ENCODE measurements at regions not wholly inside any gene's neighbourhood (a gene's known extent, or its start where the extent isn't known, plus 50 kb on each side); places are given as distances from the start of the nearest gene placed in this dataset.
A peak's percentile ranks its signal among the peaks of the same experiment; 100 is the strongest.

DNA sequence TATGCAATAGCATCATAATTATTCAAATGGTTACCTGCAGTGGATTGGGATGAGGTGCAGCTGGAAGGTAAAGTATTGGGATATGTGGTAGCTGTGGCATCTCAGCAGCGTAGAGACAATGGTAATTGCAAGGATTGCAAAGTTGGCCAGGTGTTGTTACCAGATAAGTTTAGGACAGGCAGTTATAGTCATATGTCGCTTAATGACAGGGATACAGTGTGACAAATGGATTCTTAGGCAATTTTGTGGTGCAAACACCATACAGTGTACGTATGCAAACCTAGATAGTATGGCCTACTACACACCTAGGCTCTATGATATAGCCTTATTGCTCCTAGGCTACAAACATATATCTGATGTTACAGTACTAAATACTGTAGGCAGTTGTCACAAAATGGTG lies 163.5 kb upstream of the LYZL2 start:
- no peak for DNase-seq

GRCh38 chr10:30792025-30792424 lies 162.5 kb upstream of the LYZL2 start:
- DNase-seq, result no peak

- DNase-seq, result no peak
Measured at GRCh38 chr10:30791197-30791611, 161.7 kb upstream of the LYZL2 start.

DNA sequence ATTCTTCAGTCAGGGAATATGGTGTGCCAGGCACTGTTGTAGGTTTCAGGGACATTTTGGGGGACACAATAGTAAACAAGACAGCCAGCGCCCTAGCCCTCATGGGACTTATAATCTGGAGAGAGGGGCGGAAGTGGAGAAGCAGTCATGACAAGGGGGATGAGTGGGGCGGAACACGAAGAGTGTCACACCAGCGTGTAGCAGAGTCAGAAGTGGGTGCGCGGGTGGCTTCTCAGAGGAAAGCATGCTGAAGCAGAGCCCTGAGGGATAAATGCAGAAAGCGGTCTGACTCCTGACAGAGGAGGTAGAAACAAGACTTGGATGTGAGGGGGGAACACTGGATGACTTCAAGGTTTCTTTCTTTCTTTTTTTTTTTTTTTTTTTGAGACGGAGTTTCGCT lies 160.3 kb upstream of the LYZL2 start:
- DNase-seq, result no peak

DNA sequence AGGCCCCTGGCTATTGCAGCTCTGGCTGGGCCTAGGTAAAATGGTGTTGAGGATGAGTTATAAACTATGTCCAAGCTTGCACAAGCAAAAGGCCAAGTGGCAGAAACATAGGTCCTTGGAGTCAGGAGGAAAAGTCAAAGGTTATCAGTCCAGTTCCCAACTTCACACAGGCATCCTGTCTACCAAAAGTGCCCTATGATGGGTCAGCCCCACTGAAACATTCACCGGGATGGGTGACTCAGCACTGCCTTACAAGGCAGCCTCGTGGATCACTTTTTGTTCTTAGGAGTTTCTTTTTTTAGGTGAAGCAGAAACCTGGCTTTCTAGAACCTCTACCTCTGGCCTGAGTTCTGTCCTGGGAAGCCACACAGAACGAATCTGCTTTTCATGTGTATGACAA lies 158.8 kb upstream of the LYZL2 start:
- DNase-seq, result no peak

DNA sequence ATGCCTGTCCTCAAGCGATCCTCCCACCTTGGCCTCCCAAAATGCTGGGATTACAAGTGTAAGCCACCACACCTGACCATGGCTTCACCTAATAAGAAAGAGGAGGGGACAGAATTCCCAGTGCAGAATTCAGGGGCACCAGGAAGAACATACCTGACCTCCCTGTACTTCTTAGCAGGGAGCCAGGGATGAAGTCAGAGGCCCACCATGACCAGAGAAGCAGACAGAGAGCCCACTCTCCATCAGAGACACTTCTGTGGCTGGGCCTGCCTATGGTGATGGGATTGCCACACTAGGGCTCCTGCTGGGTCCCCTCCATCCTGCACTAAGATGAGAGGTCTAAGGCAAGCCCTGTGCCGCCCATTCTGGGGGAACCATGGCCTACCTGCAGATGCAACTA lies 157.4 kb upstream of the LYZL2 start:
- DNase-seq, result no peak

GRCh38 chr10:30786131-30786530 lies 156.6 kb upstream of the LYZL2 start:
- peak in 1 of 2 donors; percentile 6 for DNase-seq

- peak; percentile 28 to 42 for DNase-seq
Measured at GRCh38 chr10:30784897-30785605, 155.5 kb upstream of the LYZL2 start.

DNA sequence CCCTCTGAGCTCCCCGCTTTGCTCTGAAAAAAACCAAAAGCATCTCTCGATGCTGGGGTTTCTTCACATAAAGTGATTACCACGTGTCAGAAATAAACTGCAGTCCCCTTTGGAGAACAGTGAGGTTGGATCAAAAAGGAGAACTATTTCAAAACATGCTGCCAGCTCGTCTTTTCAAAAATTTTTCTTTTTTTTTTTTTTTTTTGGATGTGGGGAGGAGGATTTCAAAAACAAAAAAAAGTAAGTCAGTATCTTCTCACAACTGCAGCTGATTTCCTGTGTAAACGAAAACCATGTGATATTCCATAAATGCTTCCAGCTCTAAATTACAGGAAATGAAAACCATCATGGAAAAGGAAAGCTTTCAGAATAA lies 155.0 kb upstream of the LYZL2 start:
- DNase-seq, result no peak

DNA sequence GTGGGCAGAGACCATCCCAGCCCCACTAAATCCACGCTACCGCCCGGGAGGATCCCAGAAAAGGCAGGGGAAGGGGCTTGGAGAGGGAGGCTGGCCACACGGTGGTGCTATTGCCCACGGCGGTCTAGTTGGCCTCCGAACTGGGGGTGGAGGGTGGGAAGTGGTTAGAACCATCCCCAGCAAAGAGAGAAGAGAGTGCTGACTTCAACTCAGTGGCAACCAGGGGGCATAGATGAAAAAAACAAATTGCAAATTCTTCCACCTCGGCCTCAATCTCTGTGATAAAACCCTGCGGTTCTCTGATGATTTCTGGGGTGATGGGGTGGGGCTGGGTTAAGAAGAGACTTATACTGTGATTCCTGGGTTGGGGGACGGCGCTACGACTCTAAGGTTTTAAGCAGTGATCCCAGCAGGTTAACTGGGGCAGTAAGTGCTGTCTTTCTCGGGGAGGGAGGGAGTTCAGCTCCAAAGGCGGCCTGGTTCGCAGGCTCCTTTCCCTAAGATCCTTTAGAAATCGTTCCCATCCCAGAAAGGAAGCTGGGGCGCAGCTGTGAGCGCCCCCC lies 154.5 kb upstream of the LYZL2 start:
- DNase-seq, result peak; percentile 35 to 46

GRCh38 chr10:30782537-30783461 lies 153.2 kb upstream of the LYZL2 start:
- peak in 1 of 2 donors; percentile 18 for DNase-seq

DNA sequence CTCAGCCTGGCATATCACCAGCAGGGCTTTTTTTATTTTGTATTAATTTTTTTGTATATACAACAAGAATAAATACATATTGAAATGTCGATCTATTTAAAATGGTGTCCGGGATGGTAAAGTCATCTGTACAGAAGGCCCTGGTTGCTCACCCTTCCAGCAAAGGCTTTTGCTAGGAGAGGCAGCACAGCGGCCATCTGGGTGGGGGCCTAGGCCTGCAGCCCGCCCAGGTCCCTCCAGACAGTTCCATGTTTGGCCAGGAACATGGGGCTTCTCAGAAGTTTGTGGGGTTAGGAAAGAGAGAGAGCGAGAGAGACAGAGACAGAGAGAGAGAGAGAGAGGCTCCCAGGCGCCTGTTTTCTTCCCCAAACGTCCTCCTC lies 152.6 kb upstream of the LYZL2 start:
- DNase-seq, result no peak

DNA sequence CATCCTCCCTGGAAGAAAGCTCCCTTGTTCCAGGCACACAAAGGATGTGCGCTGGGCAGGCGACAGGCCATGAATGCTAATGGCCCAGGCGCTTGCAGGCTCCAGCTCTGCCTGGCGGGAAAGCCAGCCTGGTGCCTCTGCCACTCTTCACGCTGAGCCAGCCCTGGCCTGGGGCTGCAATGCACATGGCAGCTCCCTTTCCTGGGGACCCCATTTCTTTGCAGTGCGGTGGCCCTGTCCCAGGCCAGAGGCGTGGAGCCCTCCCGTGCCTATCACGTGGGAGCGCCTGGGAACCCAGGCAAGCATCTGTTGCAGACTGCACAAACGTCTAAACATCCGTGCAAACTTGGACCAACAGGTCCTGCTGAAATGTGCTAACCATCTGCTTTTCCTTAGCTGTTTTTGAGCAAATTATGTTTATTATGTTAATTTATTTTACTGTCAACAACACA lies 152.1 kb upstream of the LYZL2 start:
- DNase-seq, result no peak

DNA sequence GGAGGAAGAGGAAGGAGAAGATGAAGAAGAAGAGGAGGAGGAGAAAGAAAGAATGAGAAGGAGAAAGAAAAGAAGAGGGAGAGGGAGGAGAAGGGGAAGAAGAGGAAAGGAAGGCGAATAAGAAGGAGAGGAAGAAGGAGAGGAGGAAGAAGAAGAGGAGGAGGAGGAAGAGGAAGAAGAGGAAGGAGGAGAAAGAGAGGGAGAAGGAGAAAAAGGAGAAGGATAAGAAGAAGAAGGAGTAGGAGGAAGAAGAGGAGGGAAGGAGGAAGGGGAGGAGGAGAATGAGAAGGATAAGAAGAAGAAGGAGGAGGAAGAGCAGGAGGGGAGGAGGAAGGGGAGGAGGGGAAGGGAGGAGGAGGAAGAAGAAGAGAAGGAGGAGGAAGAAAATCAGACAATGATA lies 149.2 kb upstream of the LYZL2 start:
- DNase-seq, result no peak

DNA sequence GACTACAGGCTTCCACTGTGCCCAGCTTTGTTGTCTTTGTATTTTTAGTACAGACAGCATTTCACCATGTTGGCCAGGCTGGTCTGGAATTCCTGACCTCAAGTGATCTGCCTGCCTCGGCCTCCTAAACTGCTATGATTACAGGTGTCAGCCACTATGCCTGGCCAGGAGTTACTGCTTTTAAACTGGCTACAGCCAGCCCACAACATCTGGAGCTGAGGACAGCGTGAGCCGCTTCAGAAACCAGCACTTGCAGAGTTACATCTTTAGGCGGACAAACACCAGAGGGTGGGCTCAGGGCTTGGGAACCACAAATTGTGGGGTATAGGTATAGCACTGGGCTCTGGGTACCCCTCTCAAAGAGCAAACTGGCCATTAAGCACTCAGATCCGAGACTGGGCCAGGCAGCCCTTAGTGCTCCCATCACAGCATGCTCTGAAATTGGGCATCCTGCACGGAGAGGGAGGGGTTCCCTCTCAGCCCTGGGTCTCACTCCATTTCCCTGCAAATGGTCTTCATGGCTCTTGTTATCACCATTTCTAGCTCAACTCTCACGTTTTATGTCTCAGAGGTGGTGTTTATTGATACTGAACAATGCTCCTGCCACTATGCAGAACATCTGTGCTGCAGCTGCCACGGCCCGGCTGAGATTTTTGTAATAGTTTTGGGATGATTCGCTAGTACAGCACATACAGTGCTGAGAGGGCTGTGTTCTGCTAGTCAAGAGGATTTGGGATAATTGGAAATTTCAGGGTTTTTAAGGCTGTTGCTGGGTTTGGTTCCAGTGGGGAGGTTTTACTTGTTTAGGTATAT lies 146.4 kb upstream of the LYZL2 start:
- DNase-seq, result no peak

- DNase-seq, result no peak
Measured at GRCh38 chr10:30774261-30774660, 144.7 kb upstream of the LYZL2 start.

GRCh38 chr10:30773501-30773900 lies 143.9 kb upstream of the LYZL2 start:
- no peak for DNase-seq

DNA sequence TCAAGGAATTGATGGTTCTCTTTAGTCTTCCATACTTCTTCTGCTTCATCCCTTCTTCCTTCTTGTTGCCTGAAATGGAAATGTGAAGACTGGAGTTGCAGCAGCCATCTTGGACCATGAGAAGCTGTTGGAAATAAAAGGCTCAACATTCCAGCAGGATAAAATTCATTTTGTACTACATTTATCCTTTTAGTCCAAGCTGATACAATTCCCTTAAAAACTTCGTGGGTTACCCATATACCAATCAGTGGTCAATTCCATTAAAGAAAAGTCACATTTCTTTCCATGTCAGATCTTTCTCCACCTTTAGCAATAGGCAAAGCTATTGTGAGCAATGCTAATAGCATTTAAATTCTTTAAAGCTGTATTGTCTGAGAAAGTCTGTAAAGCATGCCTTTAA lies 141.3 kb upstream of the LYZL2 start:
- DNase-seq, result no peak

DNA sequence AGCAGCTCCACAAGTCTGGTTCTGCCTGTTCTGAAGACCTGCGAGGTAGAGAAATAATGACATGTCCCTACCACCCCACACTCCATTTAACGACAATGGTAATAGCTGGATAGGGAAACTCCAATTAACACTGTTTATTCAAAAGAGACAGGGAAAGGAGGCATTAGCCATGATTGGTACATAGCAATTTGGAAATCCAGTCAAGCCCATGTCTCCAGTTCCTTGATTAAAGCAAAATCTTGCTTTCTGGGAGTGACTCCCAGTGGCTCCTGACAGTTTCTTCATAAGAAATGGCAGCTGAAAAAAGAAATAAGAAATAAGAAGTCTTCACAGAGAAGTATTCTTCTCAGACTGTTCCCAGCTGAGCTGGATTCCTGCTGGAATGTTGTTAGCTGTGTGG lies 140.7 kb upstream of the LYZL2 start:
- DNase-seq, result no peak

DNA sequence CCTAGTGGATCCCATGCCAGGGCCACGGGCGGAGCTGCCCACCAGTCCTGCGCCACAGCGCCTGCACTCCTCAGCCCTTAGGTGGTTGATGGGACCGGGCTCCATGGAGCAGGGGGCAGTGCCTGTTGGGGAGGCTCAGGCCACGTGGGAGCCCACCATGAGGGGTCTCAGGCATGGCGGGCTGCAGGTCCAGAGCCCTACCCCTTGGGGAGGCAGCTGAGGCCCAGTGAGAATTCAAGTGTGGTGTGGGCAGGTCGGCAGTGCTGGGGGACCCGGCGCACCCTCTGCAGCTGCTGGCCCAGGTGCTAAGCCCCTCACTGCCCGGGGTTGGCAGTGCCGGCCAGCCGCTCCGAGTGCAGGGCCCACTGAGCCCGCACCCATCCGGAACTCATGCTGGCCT lies 139.8 kb upstream of the LYZL2 start:
- no peak for DNase-seq

DNA sequence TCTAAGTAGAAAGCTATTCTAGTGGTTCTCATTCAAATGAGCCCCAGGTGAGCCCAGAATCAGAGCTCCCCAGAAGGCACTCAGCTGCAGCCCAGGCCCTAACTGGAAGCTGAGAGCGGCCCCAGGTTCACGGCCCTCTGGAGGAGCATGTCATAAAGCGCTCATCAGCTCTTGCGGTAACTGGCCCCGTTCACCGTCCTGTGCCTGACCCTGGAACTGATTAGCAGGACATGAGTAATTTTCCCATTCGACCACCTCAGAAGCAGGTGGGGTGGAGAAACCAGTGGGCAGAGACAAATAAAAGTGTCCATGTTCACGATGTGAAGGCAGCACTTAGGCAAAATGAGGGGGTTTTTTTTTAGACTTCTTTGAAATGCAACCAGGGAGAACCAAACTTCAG lies 136.1 kb upstream of the LYZL2 start:
- DNase-seq, result no peak

- no peak for DNase-seq
Measured at GRCh38 chr10:30765022-30765615, 135.6 kb upstream of the LYZL2 start.
